ENCODE measurements at regions not wholly inside any gene's neighbourhood (a gene's known extent, or its start where the extent isn't known, plus 50 kb on each side); places are given as distances from the start of the nearest gene placed in this dataset.

DNA sequence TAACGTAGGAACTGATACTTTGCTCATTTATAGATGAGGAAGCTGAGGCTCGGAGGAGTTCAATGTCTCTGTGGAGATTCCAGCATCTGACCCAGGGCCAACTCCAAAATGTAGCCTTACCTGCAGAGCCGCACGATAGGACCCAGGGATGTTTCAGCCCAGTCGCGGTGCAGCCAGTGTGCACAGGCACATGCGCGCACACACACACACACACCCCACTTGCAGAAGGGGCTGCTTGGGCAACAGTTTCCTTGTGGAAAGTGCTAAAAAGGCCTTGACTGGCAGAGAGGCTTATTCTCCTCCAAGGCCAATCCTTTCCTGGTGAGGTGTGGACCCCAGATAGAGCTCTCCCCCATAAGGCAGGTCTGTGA lies 101.7 kb downstream of the ZFP36L2 start:
- no peak for TF ChIP-seq CTCF (IDR thresholded peaks at IDR 0.05)

DNA sequence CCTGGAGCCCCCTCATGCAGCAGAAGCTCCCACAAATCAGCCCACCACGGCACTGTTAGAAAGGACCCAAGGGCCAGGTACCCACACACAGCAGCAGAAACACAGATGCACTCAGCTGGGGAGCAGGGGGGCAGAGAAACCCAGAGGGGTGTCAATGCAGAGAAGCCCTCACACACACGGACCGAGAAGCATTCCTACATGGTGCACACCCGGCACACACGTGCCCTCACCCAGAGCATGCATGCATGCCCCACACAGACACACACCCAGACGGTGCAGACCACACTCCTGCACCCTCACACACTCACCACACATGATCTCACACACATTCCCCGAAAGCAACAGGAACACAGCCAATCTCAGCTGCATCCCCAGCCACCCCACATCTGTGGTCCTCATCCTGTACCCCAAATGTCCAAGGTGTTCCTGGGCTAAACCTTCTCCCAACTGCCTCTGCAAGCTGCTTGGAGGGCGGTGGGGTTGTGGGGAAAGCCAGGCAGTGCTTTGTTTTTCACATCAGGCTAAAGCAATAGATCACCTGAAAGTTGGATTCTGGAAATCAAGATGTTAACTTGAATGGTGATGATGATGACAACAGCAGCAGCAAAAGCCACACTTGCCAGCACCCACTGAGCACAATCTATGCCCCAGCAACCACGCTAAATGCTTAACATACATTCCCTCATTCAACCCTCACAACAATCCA lies 102.3 kb downstream of the ZFP36L2 start:
- no peak for TF ChIP-seq CTCF (IDR thresholded peaks at IDR 0.05)

GRCh38 chr2:43123486-43123885 lies 102.9 kb downstream of the ZFP36L2 start:
- no peak for TF ChIP-seq CTCF (IDR thresholded peaks at IDR 0.05)

DNA sequence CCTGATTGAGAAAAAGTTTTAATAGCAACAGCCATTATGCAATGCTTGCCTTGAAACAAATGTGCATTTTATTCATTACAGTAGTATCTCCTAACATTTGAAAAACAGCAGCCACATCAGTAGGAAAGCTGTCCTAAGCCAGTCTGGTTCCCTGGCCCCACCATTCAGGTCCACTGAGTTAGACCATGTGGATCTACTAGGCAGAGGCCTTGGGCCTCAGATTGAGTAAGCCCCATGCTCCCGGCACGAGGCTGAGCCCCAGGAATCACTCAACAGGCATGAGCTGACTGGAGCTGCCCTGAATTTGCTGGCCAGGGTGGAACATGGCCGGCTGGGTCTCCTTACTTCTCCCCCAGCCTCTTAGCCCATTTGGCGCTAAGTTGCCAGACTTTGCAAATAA lies 103.4 kb downstream of the ZFP36L2 start:
- no peak for TF ChIP-seq CTCF (IDR thresholded peaks at IDR 0.05)

GRCh38 chr2:43121580-43122314 lies 104.7 kb downstream of the ZFP36L2 start:
- TF ChIP-seq CTCF (IDR thresholded peaks at IDR 0.05), result no peak

- no peak for TF ChIP-seq CTCF (IDR thresholded peaks at IDR 0.05)
These were observed 107.1 kb downstream of the ZFP36L2 start for GRCh38 chr2:43119303-43119702.

- TF ChIP-seq CTCF (IDR thresholded peaks at IDR 0.05), result no peak
These were observed 108.8 kb downstream of the ZFP36L2 start for GRCh38 chr2:43117521-43118143.

Measured in LNCAP (cell line).